Stimulated activated memory B cell treated with anti-CD40 and anti-IgM and Interleukin-4, amounts not matched to agents 10 μg/mL and 1 μg/mL and 100 μg/mL, for 72 hours (primary cell): ENCODE measurements at regions not wholly inside any gene's neighbourhood (a gene's known extent, or its start where the extent isn't known, plus 50 kb on each side); places are given as distances from the start of the nearest gene placed in this dataset.
A peak's percentile ranks its signal among the peaks of the same experiment; 100 is the strongest.

ENCODE experiments used
- ATAC-seq: fragments of 150-1000 bp; cut with Tn5 transposase; 2 replicates; pipeline ENCODE4 v1.10.0; 2021
- H3K27ac Mint-ChIP-seq: one replicate; pipeline ENCODE4 v1.8.0; 2022; ENCODE audit warnings: mild to moderate bottlenecking, mixed read lengths
- H3K27me3 Mint-ChIP-seq: one replicate; pipeline ENCODE4 v1.8.0; 2022; ENCODE audit warnings: mixed read lengths
- H3K36me3 Mint-ChIP-seq: one replicate; pipeline ENCODE4 v1.8.0; 2022; ENCODE audit warnings: mixed read lengths
- H3K4me1 Mint-ChIP-seq: one replicate; pipeline ENCODE4 v1.8.0; 2022; ENCODE audit warnings: mixed read lengths
- H3K4me3 Mint-ChIP-seq: one replicate; pipeline ENCODE4 v1.8.0; 2022; ENCODE audit warnings: mild to moderate bottlenecking, moderate library complexity, mixed read lengths
- H3K9me3 Mint-ChIP-seq: one replicate; pipeline ENCODE4 v1.8.0; 2022; ENCODE audit warnings: mixed read lengths

DNA sequence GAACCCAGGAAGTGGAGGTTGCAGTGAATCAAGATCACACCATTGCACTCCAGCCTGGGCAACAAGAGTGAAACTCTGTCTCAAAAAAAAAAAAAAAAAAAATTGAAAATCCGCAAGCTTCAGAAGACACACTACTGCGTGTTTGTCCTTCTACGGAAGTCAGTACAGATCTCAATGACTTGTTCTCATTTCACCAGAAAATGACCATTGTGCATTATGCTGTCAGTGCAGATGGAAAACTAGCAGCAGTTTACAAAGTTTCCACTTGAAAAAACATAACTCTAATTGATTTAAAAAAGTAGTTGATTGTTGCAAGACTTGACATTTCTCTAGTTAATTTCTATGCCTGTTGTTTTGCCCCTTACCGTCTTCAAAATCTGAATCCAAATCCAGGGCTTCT, 298.0 kb upstream of the DMRT1 start:
- H3K27ac Mint-ChIP-seq = no peak overlapping the region
- H3K4me1 Mint-ChIP-seq = peaks cover 12% of the 10 kb centered on the region
- H3K9me3 Mint-ChIP-seq = no peaks in the 10 kb centered on the region
- no peak for ATAC-seq
- peaks cover 14% of the 10 kb centered on the region for H3K36me3 Mint-ChIP-seq
- H3K27me3 Mint-ChIP-seq = no peaks in the 10 kb centered on the region
- H3K4me3 Mint-ChIP-seq = no peak overlapping the region

DNA sequence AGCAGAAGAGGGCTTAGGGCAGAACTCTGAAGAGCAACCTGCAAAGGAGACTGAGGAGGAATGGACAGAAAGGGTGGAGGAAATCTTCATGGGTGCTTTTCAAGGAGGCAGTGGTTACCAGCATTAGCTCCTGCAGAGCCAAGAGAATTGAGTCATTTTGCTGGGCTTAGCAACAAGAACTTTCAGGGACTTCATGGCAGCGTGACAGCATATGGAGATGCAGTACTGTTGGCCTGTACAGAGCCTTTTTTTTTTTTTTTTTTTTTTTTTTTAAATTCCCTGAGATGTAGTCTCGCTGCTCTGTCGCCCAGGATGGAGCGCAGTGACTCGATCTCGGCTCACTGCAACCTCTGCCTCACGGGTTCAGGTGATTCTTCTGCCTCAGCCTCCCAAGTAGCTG, 296.0 kb upstream of the DMRT1 start:
- no peak for ATAC-seq

DNA sequence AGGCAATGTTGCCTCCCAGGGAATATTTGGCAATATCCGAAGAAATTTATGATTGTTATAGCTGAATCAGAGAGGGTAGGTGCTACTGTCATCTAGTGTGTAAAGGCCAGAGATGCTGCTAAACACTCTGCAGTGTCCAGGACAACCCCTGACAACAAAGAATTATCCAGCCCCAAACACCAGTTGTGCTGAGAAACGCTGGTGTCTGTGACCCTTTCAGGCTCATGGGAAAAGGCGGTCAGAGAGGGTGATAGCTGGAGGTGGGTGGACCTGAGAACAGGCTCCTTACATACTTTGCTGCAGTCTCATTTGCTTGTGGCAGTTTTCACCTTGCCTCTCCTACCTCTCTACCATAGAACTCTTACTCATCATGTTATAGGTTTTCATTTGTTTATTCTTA, 295.3 kb upstream of the DMRT1 start:
- H3K27ac Mint-ChIP-seq = no peak overlapping the region
- no peaks in the 10 kb centered on the region for H3K9me3 Mint-ChIP-seq
- H3K4me3 Mint-ChIP-seq = no peak overlapping the region
- ATAC-seq = no peak
- peaks cover 12% of the 10 kb centered on the region for H3K4me1 Mint-ChIP-seq
- H3K36me3 Mint-ChIP-seq = peaks cover under 1% of the 10 kb centered on the region
- H3K27me3 Mint-ChIP-seq = no peaks in the 10 kb centered on the region

More for the DNA sequence above, 296.0 kb upstream of the DMRT1 start:
- Mint-ChIP-seq H3K36me3 (peaks cover 8% of the 10 kb centered on the region), H3K27me3 (no peaks in the 10 kb centered on the region), H3K4me3 (no peak overlapping the region), H3K4me1 (peaks cover 12% of the 10 kb centered on the region), H3K9me3 (no peaks in the 10 kb centered on the region), H3K27ac (no peak overlapping the region)

DNA sequence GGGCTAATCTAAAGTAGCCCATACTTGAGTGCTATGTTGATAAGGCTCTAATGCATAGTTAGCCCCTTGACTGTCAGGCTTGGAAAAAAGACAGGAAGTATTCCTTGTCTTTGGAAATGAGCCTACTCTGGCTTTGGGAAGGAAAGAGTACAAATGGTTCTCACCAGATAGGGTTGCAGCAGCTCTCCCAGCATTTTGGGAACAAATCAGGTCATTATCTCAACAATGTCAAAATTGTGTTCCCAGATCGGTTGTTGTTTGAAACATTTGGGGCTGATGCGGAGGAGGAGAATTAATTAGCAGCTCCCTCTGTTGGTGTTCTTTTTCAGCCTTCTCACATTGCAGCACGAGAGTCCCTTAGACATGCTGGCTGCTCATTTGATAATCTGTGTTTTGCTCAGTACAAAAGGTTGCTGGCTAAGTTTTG, 294.7 kb upstream of the DMRT1 start:
- Mint-ChIP-seq H3K27me3 (no peaks in the 10 kb centered on the region), H3K9me3 (no peaks in the 10 kb centered on the region), H3K4me3 (no peak overlapping the region), H3K4me1 (peaks cover 12% of the 10 kb centered on the region), H3K36me3 (no peaks in the 10 kb centered on the region), H3K27ac (peak overlapping the region; percentile 36)
- ATAC-seq = no peak

- Mint-ChIP-seq H3K4me1 (peaks cover 12% of the 10 kb centered on the region), H3K4me3 (no peak overlapping the region), H3K9me3 (no peaks in the 10 kb centered on the region), H3K36me3 (no peaks in the 10 kb centered on the region), H3K27ac (peak overlapping the region; percentile 36), H3K27me3 (no peaks in the 10 kb centered on the region)
- ATAC-seq = no peak
These were observed 294.2 kb upstream of the DMRT1 start for GRCh38 chr9:547314-547713.

- Mint-ChIP-seq H3K27ac (no peak overlapping the region), H3K4me1 (peaks cover 12% of the 10 kb centered on the region), H3K4me3 (no peak overlapping the region), H3K36me3 (no peaks in the 10 kb centered on the region), H3K9me3 (no peaks in the 10 kb centered on the region), H3K27me3 (no peaks in the 10 kb centered on the region)
- no peak for ATAC-seq
These were observed 292.0 kb upstream of the DMRT1 start for GRCh38 chr9:549455-549997.

DNA sequence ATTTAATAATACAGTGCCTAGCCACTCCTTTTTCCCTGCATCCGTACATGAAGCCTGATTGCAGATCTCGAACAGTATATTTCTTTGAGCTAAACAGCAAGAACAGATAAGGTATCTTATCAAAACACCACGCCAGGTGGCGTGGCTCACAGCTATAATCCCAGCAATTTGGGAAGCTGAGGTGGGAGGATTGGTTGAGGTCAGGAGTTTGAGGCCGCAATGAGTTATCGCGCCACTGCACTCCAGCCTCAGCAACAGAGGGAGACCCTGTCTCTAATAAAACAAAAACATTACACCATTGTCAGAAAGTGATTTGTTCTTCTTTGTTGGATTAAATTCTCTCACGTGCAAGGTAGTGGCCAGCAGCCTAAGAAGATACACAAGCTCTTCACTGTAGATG, 291.2 kb upstream of the DMRT1 start:
- no peaks in the 10 kb centered on the region for H3K36me3 Mint-ChIP-seq
- H3K4me1 Mint-ChIP-seq = peaks cover 12% of the 10 kb centered on the region
- H3K27ac Mint-ChIP-seq = no peak overlapping the region
- H3K27me3 Mint-ChIP-seq = no peaks in the 10 kb centered on the region
- no peaks in the 10 kb centered on the region for H3K9me3 Mint-ChIP-seq
- ATAC-seq = no peak
- H3K4me3 Mint-ChIP-seq = no peak overlapping the region

- H3K4me1 Mint-ChIP-seq = peaks cover 12% of the 10 kb centered on the region
- ATAC-seq = no peak
- H3K9me3 Mint-ChIP-seq = no peaks in the 10 kb centered on the region
- H3K27me3 Mint-ChIP-seq = peaks cover 3% of the 10 kb centered on the region
- no peak overlapping the region for H3K4me3 Mint-ChIP-seq
- no peak overlapping the region for H3K27ac Mint-ChIP-seq
- no peaks in the 10 kb centered on the region for H3K36me3 Mint-ChIP-seq
These were observed 289.2 kb upstream of the DMRT1 start for GRCh38 chr9:551986-552929.

GRCh38 chr9:555493-555892, 286.0 kb upstream of the DMRT1 start:
- Mint-ChIP-seq H3K36me3 (no peaks in the 10 kb centered on the region), H3K4me1 (peaks cover 7% of the 10 kb centered on the region), H3K9me3 (no peaks in the 10 kb centered on the region), H3K27ac (no peak overlapping the region), H3K4me3 (no peak overlapping the region), H3K27me3 (peaks cover 11% of the 10 kb centered on the region)
- no peak for ATAC-seq

DNA sequence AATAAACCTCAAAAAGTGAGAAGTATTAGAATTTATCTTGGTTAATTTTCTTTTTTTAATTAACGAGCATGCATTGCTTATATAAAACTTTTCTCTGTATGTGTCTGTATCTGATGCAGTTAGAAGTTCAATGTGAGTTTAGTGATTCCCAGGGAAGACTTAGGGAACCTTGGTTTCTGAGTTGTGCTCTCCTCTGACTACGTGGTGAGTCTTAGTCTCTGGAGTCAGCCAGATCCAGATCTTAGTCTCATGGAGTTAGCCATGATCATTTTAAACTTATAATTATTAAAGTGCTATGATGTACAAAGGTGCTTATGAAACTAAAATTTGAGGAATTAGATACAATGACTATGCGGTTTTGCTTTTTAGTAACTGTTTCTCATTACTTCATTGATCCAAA, 285.3 kb upstream of the DMRT1 start:
- no peak for ATAC-seq
- Mint-ChIP-seq H3K4me1 (peaks cover 7% of the 10 kb centered on the region), H3K4me3 (no peak overlapping the region), H3K36me3 (no peaks in the 10 kb centered on the region), H3K9me3 (no peaks in the 10 kb centered on the region), H3K27ac (no peak overlapping the region), H3K27me3 (peaks cover 11% of the 10 kb centered on the region)

- H3K36me3 Mint-ChIP-seq = no peaks in the 10 kb centered on the region
- no peak for ATAC-seq
These were observed 284.8 kb upstream of the DMRT1 start for GRCh38 chr9:556675-557074.

DNA sequence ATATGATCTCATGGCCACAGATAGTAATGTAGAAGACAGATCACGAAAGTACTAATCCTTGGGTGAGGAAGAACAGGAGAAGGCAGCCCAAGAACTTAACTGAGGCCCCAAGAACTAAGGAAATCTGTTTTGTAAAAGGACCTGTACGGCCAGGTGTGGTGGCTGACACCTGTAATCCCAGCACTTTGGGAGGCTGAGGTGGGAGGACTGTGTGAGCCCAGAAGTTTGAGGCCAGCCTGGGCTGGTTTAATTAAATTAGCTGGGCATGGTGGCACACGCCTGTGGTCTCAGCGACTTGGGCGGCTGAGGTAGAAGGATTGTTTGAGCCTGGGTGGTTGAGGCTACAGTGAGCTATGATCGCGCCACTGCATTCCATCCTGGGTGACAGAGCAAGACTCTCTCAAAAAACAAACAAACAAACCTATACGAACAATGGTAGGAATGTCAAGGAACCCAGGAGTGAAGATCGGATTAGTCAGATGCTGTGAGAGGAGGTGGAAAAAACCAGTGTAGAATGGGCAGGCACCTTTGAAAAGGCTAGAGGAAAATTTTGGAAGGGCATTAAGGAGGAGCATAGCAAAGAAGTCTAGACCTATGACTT, 283.8 kb upstream of the DMRT1 start:
- H3K4me3 Mint-ChIP-seq = no peak overlapping the region
- H3K27me3 Mint-ChIP-seq = peaks cover 11% of the 10 kb centered on the region
- H3K27ac Mint-ChIP-seq = no peak overlapping the region
- H3K9me3 Mint-ChIP-seq = no peaks in the 10 kb centered on the region
- H3K36me3 Mint-ChIP-seq = no peaks in the 10 kb centered on the region
- peaks cover 7% of the 10 kb centered on the region for H3K4me1 Mint-ChIP-seq
- no peak for ATAC-seq

More at GRCh38 chr9:556675-557074, 284.8 kb upstream of the DMRT1 start:
- H3K9me3 Mint-ChIP-seq = no peaks in the 10 kb centered on the region
- H3K27me3 Mint-ChIP-seq = peaks cover 11% of the 10 kb centered on the region
- peaks cover 7% of the 10 kb centered on the region for H3K4me1 Mint-ChIP-seq
- no peak overlapping the region for H3K27ac Mint-ChIP-seq
- no peak overlapping the region for H3K4me3 Mint-ChIP-seq

DNA sequence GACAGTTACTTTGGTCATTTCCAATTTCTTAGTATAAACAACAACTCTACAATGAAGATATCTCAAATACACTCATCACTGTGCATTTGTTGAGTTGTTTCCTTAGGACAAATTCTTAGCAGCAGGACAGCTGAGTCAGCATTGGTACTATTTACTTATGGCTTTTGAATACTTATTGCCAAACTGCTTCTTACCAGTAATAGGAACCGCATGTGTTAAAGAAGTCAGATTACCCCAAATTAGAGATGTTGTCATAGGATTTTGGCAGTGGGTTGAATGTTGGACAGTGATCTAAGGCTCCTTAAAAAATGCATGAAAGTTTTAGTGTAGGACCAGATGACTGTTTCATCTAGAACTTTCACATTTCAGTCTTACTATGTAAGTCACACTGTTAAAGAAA, 280.1 kb upstream of the DMRT1 start:
- Mint-ChIP-seq H3K27me3 (peaks cover 11% of the 10 kb centered on the region), H3K36me3 (no peaks in the 10 kb centered on the region), H3K27ac (no peak overlapping the region), H3K4me1 (peaks cover 24% of the 10 kb centered on the region), H3K4me3 (no peak overlapping the region), H3K9me3 (no peaks in the 10 kb centered on the region)
- no peak for ATAC-seq

GRCh38 chr9:563200-563599, 278.3 kb upstream of the DMRT1 start:
- H3K27me3 Mint-ChIP-seq = no peaks in the 10 kb centered on the region
- no peak for ATAC-seq
- H3K4me1 Mint-ChIP-seq = peaks cover 36% of the 10 kb centered on the region

DNA sequence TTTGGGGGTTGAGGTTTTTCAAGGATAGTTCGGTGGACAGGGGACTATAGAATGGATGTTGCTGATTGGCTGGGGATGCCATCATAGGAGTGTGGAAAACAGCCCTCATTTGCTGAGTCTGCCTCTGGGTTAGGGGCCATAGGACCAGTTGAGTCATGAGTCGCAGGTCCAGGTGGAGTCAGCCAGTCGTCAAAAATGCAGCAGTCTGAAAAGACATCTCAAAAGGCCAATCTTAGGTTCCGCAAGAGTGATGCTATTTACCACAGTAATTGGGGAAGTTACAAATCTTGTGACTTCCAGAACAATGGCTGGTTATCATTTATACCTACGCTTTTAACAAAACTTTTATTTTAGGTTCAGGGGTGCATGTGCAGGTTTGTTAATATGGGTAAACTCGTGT, 276.0 kb upstream of the DMRT1 start:
- Mint-ChIP-seq H3K4me1 (peaks cover 48% of the 10 kb centered on the region), H3K36me3 (no peaks in the 10 kb centered on the region), H3K4me3 (no peak overlapping the region), H3K9me3 (no peaks in the 10 kb centered on the region), H3K27ac (peak overlapping the region; percentile 33), H3K27me3 (no peaks in the 10 kb centered on the region)
- ATAC-seq = peak; percentile 90

More at GRCh38 chr9:563200-563599, 278.3 kb upstream of the DMRT1 start:
- Mint-ChIP-seq H3K27ac (no peak overlapping the region), H3K4me3 (no peak overlapping the region), H3K9me3 (no peaks in the 10 kb centered on the region), H3K36me3 (no peaks in the 10 kb centered on the region)
